Thyroid gland (tissue), 4 donors: ENCODE measurements at regions not wholly inside any gene's neighbourhood (a gene's known extent, or its start where the extent isn't known, plus 50 kb on each side); places are given as distances from the start of the nearest gene placed in this dataset.

Experiments used
- DNase-seq, 2 donors: peaks; one replicate each; pipeline ENCODE4 v3.0.0-alpha.2; 2019
- H3K27ac ChIP-seq, 3 donors: fragments of 200-600 bp; sonication (generic); 1 replicate in 2 of 3; 2 replicates in 1 of 3; pipeline ENCODE4 v1.5.1; 2016 to 2019; ENCODE audit warnings: mild to moderate bottlenecking in 1 of 3, moderate library complexity in 1 of 3
- H3K27me3 ChIP-seq: fragments of 200-600 bp; sonication (generic); one replicate; pipeline ENCODE4 v1.5.1; 2019
- H3K36me3 ChIP-seq, 2 donors: fragments of 200-600 bp; sonication (generic); one replicate each; pipeline ENCODE4 v1.5.1; 2016 to 2019
- H3K4me1 ChIP-seq, 2 donors: fragments of 200-600 bp; sonication (generic); one replicate each; pipeline ENCODE4 v1.5.1; 2017 to 2019
- H3K4me3 ChIP-seq, 3 donors: fragments of 200-600 bp; sonication (generic); replicated peaks in 1 of 3; 1 replicate in 2 of 3; 2 replicates in 1 of 3; pipeline ENCODE4 v1.5.1; 2016; ENCODE audit warnings: mild to moderate bottlenecking in 1 of 3
- H3K9me3 ChIP-seq: fragments of 200-600 bp; sonication (generic); one replicate; pipeline ENCODE4 v1.5.1; 2017
- POLR2A ChIP-seq, 2 donors: fragments of 450-650 bp; IDR thresholded peaks; one replicate each; pipeline ENCODE4 v1.6.1; 2017; ENCODE audit warnings: antibody characterized with exemption in 2 of 2, mild to moderate bottlenecking in 2 of 2, moderate library complexity in 1 of 2
- WGBS, 2 donors: methylation state at CpG; one replicate each; pipeline ENCODE4 v1.1.5; 2017; 5-methylcytosine and 5-hydroxymethylcytosine counted together
- intact Hi-C: fragments of 100-400 bp; cut with DNase I; formaldehyde crosslinking; loops from one replicate; pipeline ENCODE4 v1.15.1; 2023
- TF ChIP-seq, protein P1 (sequence below), 6 experiments: fragments of 200-600 bp in 3 of 6; fragments of 450-650 bp in 3 of 6; sonication (generic) in 3 of 6; IDR thresholded peaks; one replicate each; pipeline ENCODE4 v1.5.1; 2016 to 2019; ENCODE audit warnings: antibody characterized with exemption in 6 of 6, mild to moderate bottlenecking in 2 of 6, inconsistent platforms in 1 of 6, moderate library complexity in 1 of 6

GRCh38 chr13:99646866-99647595 is 145.8 kb downstream of the TM9SF2 start:
- Histone ChIP-seq H3K4me3 (no peak overlapping the region), H3K9me3 (no peaks in the 10 kb centered on the region), H3K27me3 (no peaks in the 10 kb centered on the region), H3K27ac (no peak overlapping the region), H3K4me1 (no peaks in the 10 kb centered on the region), H3K36me3 (no peaks in the 10 kb centered on the region)
- intact Hi-C loops, result no loop called here
- DNase-seq, result no peak
- 88 to 92% methylated on average over 8 of the region's 8 CpGs for WGBS, 2 donors
- TF ChIP-seq POLR2A (IDR thresholded peaks at IDR 0.05), result no peak
- TF ChIP-seq, protein P1, sequence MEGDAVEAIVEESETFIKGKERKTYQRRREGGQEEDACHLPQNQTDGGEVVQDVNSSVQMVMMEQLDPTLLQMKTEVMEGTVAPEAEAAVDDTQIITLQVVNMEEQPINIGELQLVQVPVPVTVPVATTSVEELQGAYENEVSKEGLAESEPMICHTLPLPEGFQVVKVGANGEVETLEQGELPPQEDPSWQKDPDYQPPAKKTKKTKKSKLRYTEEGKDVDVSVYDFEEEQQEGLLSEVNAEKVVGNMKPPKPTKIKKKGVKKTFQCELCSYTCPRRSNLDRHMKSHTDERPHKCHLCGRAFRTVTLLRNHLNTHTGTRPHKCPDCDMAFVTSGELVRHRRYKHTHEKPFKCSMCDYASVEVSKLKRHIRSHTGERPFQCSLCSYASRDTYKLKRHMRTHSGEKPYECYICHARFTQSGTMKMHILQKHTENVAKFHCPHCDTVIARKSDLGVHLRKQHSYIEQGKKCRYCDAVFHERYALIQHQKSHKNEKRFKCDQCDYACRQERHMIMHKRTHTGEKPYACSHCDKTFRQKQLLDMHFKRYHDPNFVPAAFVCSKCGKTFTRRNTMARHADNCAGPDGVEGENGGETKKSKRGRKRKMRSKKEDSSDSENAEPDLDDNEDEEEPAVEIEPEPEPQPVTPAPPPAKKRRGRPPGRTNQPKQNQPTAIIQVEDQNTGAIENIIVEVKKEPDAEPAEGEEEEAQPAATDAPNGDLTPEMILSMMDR (IDR thresholded peaks at IDR 0.05), result no peak

DNA sequence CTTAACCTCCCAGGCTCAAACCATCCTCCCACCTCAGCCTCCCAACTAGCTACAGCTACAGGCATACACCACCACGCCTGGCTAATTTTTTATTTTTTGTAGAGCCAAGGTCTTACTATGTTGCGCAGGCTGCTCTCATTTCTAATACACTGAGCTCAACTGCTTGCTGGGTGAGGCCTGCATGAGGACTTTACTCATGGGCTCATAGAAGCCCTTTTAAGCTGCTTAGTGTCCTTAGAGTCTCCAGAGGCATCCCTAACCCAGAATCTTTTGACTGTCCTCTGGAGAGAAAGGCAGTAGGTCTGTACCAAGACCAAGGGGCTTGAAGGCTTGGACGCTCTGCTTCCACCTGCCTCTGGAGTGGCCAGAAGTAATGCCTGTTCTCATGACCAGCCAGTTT is 141.6 kb downstream of the TM9SF2 start:
- no peak for DNase-seq
- 95 to 99% methylated on average over 3 of the region's 3 CpGs for WGBS, 2 donors
- no peaks in the 10 kb centered on the region for H3K27me3 ChIP-seq
- TF ChIP-seq, protein P1 (IDR thresholded peaks at IDR 0.05), result no peak
- no peak for TF ChIP-seq POLR2A (IDR thresholded peaks at IDR 0.05)
- no peak overlapping the region for H3K27ac ChIP-seq
- H3K36me3 ChIP-seq, result no peaks in the 10 kb centered on the region
- intact Hi-C loops, result no loop called here
- no peaks in the 10 kb centered on the region for H3K9me3 ChIP-seq
- H3K4me3 ChIP-seq, result no peak overlapping the region
- no peaks in the 10 kb centered on the region for H3K4me1 ChIP-seq

DNA sequence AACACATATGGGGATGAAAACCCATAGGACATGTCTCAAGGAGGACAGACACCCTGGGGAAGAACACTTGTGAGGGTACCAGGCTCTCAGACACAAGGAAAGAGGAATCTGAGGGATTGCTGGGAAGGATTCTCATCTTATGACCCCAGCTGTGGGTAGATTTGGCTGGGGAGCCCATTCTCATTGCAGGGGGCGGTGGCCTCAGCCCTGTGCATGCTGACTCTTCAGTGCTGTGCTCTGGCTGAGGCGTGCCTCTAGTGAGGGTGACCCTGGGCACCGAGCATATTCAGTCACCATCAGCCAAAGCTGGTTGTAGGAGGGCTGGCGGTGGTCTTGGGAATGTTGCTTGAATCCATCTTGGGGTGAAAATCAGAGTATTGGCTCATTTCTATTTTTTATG is 140.7 kb downstream of the TM9SF2 start:
- TF ChIP-seq, protein P1 (IDR thresholded peaks at IDR 0.05), result no peak
- no peak for TF ChIP-seq POLR2A (IDR thresholded peaks at IDR 0.05)

GRCh38 chr13:99640260-99640659 is 139.0 kb downstream of the TM9SF2 start:
- 80 to 83% methylated on average over 3 of the region's 3 CpGs for WGBS, 2 donors

More for the DNA sequence above, 140.7 kb downstream of the TM9SF2 start:
- H3K4me3 ChIP-seq, result no peak overlapping the region
- no peaks in the 10 kb centered on the region for H3K27me3 ChIP-seq
- DNase-seq, result no peak
- no peak overlapping the region for H3K27ac ChIP-seq
- intact Hi-C loops, result no loop called here
- no peaks in the 10 kb centered on the region for H3K9me3 ChIP-seq
- no peaks in the 10 kb centered on the region for H3K4me1 ChIP-seq
- H3K36me3 ChIP-seq, result no peaks in the 10 kb centered on the region
- WGBS, 2 donors, result 94 to 98% methylated on average over 4 of the region's 4 CpGs

DNA sequence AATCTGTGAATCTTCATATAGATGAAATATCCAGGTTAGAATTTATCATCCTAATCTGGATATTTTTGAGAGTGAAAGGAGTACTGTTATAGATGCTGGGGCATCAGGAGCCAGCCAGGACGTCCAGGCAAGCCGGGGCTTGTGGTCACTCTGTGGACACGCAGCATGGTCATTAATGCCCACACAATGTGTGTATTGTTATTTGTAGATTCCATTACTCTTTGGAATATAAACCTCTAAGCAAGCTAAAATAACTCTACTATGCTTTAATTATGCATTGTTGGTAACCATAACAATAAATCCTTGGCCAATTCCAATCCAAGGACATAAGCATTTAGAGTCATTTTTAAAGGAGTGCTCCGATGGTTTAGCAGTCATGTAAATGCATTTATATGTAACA is 137.9 kb downstream of the TM9SF2 start:
- Histone ChIP-seq H3K9me3 (no peaks in the 10 kb centered on the region), H3K27ac (no peak overlapping the region), H3K4me1 (no peaks in the 10 kb centered on the region), H3K36me3 (no peaks in the 10 kb centered on the region), H3K27me3 (no peaks in the 10 kb centered on the region), H3K4me3 (no peak overlapping the region)
- intact Hi-C loops, result no loop called here
- DNase-seq, result no peak
- TF ChIP-seq, protein P1 (IDR thresholded peaks at IDR 0.05), result no peak
- 89 to 98% methylated on average over 4 of the region's 4 CpGs for WGBS, 2 donors

More at GRCh38 chr13:99640260-99640659, 139.0 kb downstream of the TM9SF2 start:
- Histone ChIP-seq H3K27me3 (no peaks in the 10 kb centered on the region), H3K4me1 (no peaks in the 10 kb centered on the region), H3K9me3 (no peaks in the 10 kb centered on the region), H3K27ac (no peak overlapping the region), H3K4me3 (no peak overlapping the region), H3K36me3 (no peaks in the 10 kb centered on the region)
- TF ChIP-seq POLR2A (IDR thresholded peaks at IDR 0.05), result no peak
- TF ChIP-seq, protein P1 (IDR thresholded peaks at IDR 0.05), result no peak
- intact Hi-C loops, result no loop called here
- DNase-seq, result no peak
